LNCAP (cell line): ENCODE measurements at regions not wholly inside any gene's neighbourhood (a gene's known extent, or its start where the extent isn't known, plus 50 kb on each side); places are given as distances from the start of the nearest gene placed in this dataset.

Experiments used
- CTCF ChIP-seq: fragments of 450-650 bp; IDR thresholded peaks from 2 replicates; pipeline ENCODE4 v1.5.1; 2017; ENCODE audit warnings: mild to moderate bottlenecking

- TF ChIP-seq CTCF: no peak
Measured at GRCh38 chr12:131381716-131382430, 329.0 kb upstream of the SFSWAP start.

GRCh38 chr12:131383291-131383690 is 327.6 kb upstream of the SFSWAP start:
- TF ChIP-seq CTCF: no peak

- no peak for TF ChIP-seq CTCF
Measured at GRCh38 chr12:131383741-131384543, 326.9 kb upstream of the SFSWAP start.

- no peak for TF ChIP-seq CTCF
Measured at GRCh38 chr12:131384544-131384855, 326.4 kb upstream of the SFSWAP start.

- no peak for TF ChIP-seq CTCF
Measured at GRCh38 chr12:131385313-131386166, 325.4 kb upstream of the SFSWAP start.

- no peak for TF ChIP-seq CTCF
Measured at GRCh38 chr12:131386167-131386521, 324.7 kb upstream of the SFSWAP start.

GRCh38 chr12:131386781-131387180 is 324.1 kb upstream of the SFSWAP start:
- TF ChIP-seq CTCF: no peak
